ENCODE measurements at regions not wholly inside any gene's neighbourhood (a gene's known extent, or its start where the extent isn't known, plus 50 kb on each side); places are given as distances from the start of the nearest gene placed in this dataset.
"Not testable (repeated sequence)": the region's sequence is repeated elsewhere in the genome, so short reads cannot be mapped to it uniquely, and the experiment has no call there.

GRCh38 chr17:21564262-21564661 is 128.1 kb upstream of the KCNJ18 start:
- H3K9me3 ChIP-seq (ENCODE audit: low read depth, low read length), result no peaks in the 10 kb centered on the region
- H3K79me2 ChIP-seq (ENCODE audit: insufficient read depth, low read length), result no peaks in the 10 kb centered on the region
- no peaks in the 10 kb centered on the region for H4K20me1 ChIP-seq (ENCODE audit: insufficient read depth, low read length)
- no peak overlapping the region for H3K4me3 ChIP-seq (ENCODE audit: insufficient read depth, low read length)
- no peak overlapping the region for H2AFZ ChIP-seq (ENCODE audit: low read length)
- H3K36me3 ChIP-seq (ENCODE audit: insufficient read depth, low read length), result no peaks in the 10 kb centered on the region
- no peak overlapping the region for H3K27ac ChIP-seq (ENCODE audit: low read depth, low read length)
- no peak for TF ChIP-seq CTCF (IDR thresholded peaks at IDR 0.05; ENCODE audit: extremely low read depth, low read depth, low read length)
- H3K4me1 ChIP-seq (ENCODE audit: insufficient read depth, low read length), result no peaks in the 10 kb centered on the region
- no peak for DNase-seq (ENCODE audit: insufficient read length, low spot score, missing footprints)
- H3K27me3 ChIP-seq (ENCODE audit: insufficient read depth, low read length), result no peaks in the 10 kb centered on the region
- H3K4me2 ChIP-seq (ENCODE audit: insufficient read depth, low read length), result no peak overlapping the region

GRCh38 chr17:21564757-21565156 is 127.6 kb upstream of the KCNJ18 start:
- not testable (repeated sequence) for DNase-seq (ENCODE audit: insufficient read length, low spot score, missing footprints); H2AFZ ChIP-seq (ENCODE audit: low read length); H3K4me1 ChIP-seq (ENCODE audit: insufficient read depth, low read length); H3K79me2 ChIP-seq (ENCODE audit: insufficient read depth, low read length); H3K27ac ChIP-seq (ENCODE audit: low read depth, low read length); H3K4me3 ChIP-seq (ENCODE audit: insufficient read depth, low read length); H3K36me3 ChIP-seq (ENCODE audit: insufficient read depth, low read length); H3K9me3 ChIP-seq (ENCODE audit: low read depth, low read length); H3K27me3 ChIP-seq (ENCODE audit: insufficient read depth, low read length); H3K4me2 ChIP-seq (ENCODE audit: insufficient read depth, low read length); H4K20me1 ChIP-seq (ENCODE audit: insufficient read depth, low read length)

- not testable (repeated sequence) for DNase-seq (ENCODE audit: insufficient read length, low spot score, missing footprints); H3K27ac ChIP-seq (ENCODE audit: low read depth, low read length); H3K4me1 ChIP-seq (ENCODE audit: insufficient read depth, low read length); H4K20me1 ChIP-seq (ENCODE audit: insufficient read depth, low read length); H3K27me3 ChIP-seq (ENCODE audit: insufficient read depth, low read length); H3K4me2 ChIP-seq (ENCODE audit: insufficient read depth, low read length); H2AFZ ChIP-seq (ENCODE audit: low read length); H3K79me2 ChIP-seq (ENCODE audit: insufficient read depth, low read length); H3K9me3 ChIP-seq (ENCODE audit: low read depth, low read length); H3K4me3 ChIP-seq (ENCODE audit: insufficient read depth, low read length); H3K36me3 ChIP-seq (ENCODE audit: insufficient read depth, low read length)
These were observed 121.9 kb upstream of the KCNJ18 start for GRCh38 chr17:21570427-21570826.

- not testable (repeated sequence) for DNase-seq (ENCODE audit: insufficient read length, low spot score, missing footprints); H3K36me3 ChIP-seq (ENCODE audit: insufficient read depth, low read length); H3K27ac ChIP-seq (ENCODE audit: low read depth, low read length); H3K4me3 ChIP-seq (ENCODE audit: insufficient read depth, low read length); H3K4me1 ChIP-seq (ENCODE audit: insufficient read depth, low read length); H3K79me2 ChIP-seq (ENCODE audit: insufficient read depth, low read length); H3K9me3 ChIP-seq (ENCODE audit: low read depth, low read length); H4K20me1 ChIP-seq (ENCODE audit: insufficient read depth, low read length); H3K4me2 ChIP-seq (ENCODE audit: insufficient read depth, low read length); H3K27me3 ChIP-seq (ENCODE audit: insufficient read depth, low read length); H2AFZ ChIP-seq (ENCODE audit: low read length)
These were observed 120.2 kb upstream of the KCNJ18 start for GRCh38 chr17:21572148-21572547.

- DNase-seq (ENCODE audit: insufficient read length, low spot score, missing footprints); H3K27ac ChIP-seq (ENCODE audit: low read depth, low read length); H3K9me3 ChIP-seq (ENCODE audit: low read depth, low read length); H3K4me1 ChIP-seq (ENCODE audit: insufficient read depth, low read length); H3K36me3 ChIP-seq (ENCODE audit: insufficient read depth, low read length); H3K79me2 ChIP-seq (ENCODE audit: insufficient read depth, low read length); H4K20me1 ChIP-seq (ENCODE audit: insufficient read depth, low read length); H3K27me3 ChIP-seq (ENCODE audit: insufficient read depth, low read length): not testable (repeated sequence)
- Histone ChIP-seq H3K4me2 (ENCODE audit: insufficient read depth, low read length) (peak overlapping the region; percentile 75), H3K4me3 (ENCODE audit: insufficient read depth, low read length) (peak overlapping the region; percentile 74), H2AFZ (ENCODE audit: low read length) (peak overlapping the region; percentile 95)
These were observed 118.9 kb upstream of the KCNJ18 start for GRCh38 chr17:21573271-21573960.
